T-helper 9 cell (primary cell): ENCODE measurements at regions not wholly inside any gene's neighbourhood (a gene's known extent, or its start where the extent isn't known, plus 50 kb on each side); places are given as distances from the start of the nearest gene placed in this dataset.

Experiments used
- DNase-seq: peaks from one replicate; pipeline ENCODE4 v3.0.0-alpha.2; 2020

GRCh38 chr20:60970601-60971000 lies 281.5 kb upstream of the CDH4 start:
- no peak for DNase-seq

GRCh38 chr20:60974022-60974421 lies 278.0 kb upstream of the CDH4 start:
- DNase-seq, result no peak

GRCh38 chr20:60974441-60974945 lies 277.6 kb upstream of the CDH4 start:
- no peak for DNase-seq

- DNase-seq, result no peak
Measured at GRCh38 chr20:60976139-60976538, 275.9 kb upstream of the CDH4 start.

DNA sequence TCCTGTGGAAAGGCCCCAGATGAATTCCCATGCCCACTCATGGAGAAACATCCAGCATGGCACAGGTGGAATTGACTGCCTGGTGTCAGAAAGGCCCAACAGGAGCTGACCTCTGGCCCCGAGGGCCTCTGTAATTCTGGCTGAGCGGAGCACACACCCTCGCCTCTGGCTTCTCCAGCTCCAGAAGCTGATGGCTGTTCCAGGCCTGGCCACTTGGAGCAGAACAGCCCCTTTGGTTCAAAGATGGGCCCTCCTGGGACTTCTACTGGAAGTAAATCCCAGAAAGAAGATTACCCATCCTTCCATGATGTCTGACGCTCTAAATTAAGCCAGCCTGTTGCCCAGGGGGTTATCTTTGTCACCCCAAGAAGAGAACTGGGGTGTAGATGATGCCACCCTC lies 275.1 kb upstream of the CDH4 start:
- DNase-seq, result no peak

DNA sequence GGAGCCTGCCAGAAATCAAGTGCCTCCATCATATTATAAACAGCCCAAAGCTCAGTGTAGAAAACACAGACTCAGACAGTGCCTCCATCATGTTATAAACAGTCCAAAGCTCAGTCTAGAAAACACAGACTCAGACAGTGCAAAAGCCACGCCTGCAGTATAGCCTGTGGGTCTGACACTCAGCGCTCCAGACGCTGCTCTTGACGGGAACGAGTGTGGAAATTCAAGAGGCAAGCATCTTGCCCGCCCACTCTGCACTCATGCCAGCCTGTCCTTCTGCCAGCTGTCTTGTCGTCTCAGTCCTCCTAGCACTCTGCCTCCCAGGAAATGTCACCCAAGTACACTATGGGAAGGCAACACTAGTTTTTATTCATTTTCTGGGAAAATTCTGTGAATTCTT lies 274.2 kb upstream of the CDH4 start:
- DNase-seq, result no peak

DNA sequence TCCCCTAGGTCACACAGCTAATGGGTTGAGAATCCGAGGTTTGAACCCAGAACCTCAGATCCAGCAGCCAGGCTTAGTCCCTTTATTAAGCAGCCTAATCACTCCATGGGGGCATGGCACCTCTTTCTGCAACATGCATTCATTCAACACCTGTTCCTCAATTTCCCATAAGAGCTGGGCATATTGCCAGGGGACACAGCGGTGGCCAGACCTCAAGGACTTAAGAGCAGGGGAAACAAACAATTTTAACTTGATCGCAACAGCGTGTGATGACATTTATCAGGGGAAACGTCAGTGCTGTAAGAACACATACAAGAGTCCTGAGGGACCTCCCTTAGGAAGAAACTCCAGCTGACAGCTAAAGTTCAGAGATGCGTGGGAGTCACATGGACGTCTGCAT lies 267.4 kb upstream of the CDH4 start:
- DNase-seq, result no peak

DNA sequence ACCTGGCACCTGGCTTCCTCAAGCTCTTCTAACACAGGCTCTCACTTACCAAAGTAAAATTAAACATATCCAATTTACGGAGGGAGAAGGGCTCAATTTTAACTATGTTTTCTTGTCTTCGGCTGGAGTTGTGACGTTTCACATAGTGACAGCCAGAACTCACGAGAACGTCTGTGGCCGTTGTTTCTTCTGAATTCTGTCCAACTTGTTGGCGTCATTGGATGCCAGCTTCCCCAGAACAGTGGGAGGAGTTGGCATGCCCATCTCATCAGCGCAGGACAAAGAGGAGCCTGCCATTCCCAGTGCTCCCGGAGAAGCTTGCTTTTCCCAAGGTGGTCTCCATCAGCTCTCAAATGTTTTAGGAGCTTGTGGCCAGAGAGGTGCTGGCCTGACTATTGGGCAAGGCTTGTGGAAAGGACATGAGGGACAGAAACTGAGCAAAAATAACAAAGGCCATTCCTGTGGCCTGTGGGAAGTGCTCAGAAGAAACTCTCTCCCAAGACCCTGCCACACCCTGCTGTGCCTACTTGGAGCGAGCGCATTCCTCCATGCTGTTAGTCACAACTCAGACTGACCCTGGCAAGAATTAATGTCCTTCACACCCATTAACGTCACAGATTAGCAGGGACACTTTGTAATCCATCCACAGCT lies 265.4 kb upstream of the CDH4 start:
- DNase-seq, result no peak

DNA sequence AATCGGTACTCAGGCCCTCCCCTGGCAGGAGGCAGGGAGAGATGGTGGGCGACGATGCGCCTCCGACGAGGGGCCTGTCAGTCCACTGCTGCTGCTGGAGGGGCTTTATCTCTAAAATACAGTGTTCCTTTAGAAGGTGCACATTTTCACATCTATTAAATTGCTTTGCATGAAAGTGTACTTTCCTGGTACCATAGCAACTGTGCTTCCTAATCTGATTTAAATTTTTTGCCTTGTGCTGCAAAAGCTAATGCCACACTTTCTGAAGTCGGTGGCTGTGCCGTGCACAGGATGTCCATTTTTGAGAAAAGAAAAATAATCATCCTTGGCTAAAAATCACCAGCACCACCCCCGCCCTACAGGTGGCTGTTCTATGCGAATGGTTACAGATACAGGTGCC lies 262.0 kb upstream of the CDH4 start:
- DNase-seq, result no peak

GRCh38 chr20:60990643-60991042 lies 261.4 kb upstream of the CDH4 start:
- DNase-seq, result no peak

DNA sequence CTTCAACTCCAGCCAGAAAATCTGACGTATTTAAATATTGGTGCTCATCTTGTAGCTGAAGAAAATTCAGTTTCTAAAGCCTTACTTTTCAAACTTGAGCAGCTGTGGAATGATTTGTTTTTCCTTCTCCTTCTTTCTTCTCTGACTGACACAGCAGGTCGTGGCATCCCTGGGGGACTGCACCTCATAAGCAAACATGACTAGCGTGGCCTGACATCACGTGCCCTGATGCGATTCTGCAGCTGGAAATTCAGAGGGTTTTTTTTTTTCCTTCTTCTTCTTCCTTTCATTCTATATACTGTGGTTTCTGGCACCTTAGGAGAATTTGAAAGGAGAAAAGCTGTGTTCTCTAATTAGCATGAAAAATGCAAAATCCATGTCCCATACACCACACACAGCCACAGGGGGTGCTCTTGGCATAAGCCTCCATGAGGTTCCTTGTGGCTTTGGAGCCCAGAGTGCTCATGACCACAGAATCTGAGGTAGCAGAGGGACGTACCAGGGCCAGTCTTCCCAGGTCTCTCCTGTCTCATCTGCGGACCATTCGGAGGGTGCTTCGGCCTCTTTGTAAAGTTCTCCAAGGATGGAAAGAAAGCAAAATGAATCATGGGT lies 258.5 kb upstream of the CDH4 start:
- no peak for DNase-seq

DNA sequence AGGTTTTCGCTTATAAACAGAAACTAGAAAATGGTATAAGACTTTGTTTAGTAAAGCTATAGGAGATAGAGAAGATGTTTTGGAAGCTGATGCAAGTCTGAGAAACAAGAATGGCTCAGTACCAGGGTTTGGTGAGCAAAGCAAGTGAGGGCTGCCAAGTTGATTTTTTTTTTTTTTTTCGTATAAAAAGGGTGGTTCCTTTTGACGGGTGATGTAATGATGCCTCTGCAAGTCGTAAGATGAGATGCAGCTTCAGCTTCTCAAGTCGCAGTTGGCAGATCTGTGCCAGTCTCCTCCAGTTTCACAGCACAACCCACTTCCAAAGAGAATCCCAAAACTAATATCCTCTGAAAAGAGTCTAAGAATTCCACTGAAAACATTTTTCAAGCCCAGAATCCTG lies 252.8 kb upstream of the CDH4 start:
- no peak for DNase-seq

DNA sequence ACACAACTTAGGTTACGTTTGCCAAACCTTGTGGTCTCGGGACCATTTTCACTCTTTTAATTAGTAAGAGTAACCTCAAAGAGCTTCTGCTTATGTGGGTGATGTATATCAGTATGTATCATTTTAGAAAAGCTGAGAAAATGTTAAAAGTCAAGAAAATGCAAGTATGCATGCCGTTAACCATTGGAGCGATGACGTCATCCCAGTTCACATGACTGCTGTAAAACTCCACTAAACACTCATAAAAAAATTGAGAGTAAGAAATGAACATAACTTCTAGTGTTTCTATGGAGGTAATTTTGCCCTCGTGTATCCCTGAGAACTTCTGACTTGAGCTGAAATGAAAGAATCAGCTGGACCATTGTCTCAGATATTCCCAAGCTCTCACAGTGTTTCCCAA lies 250.0 kb upstream of the CDH4 start:
- DNase-seq, result no peak

- no peak for DNase-seq
Measured at GRCh38 chr20:61014491-61014890, 237.6 kb upstream of the CDH4 start.

- DNase-seq, result no peak
Measured at GRCh38 chr20:61015602-61016001, 236.5 kb upstream of the CDH4 start.

DNA sequence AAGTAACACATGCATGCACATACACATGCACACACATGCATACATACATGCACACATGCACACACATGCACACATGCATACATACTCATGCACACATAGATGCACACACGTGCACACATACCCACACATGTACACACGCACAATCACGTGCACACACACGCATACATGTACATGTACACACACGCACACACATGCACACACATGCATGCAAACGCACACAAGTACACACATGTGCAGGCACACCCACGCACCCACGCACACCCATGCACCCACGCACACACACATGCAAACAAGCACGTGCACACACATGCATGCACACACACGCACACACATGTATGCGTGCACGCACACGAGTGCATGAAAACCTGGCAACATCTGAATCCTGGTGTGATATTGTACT lies 232.7 kb upstream of the CDH4 start:
- DNase-seq, result no peak

DNA sequence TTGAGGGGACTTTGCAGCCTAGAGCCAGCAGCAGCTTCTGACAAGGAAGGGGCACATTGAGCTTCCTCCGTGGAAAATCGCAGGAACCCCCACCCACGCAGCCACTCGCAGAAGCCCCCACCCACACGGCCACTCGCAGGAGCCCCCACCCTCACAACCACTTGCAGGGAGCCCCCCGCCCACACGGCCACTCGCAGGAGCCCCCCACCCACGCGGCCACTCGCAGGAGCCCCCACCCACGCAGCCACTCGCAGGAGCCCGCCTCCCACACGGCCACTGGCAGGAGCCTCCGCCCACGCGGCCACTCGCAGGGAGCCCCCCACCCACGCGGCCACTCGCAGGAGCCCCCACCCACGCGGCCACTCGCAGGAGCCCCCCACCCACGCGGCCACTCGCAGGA lies 228.4 kb upstream of the CDH4 start:
- no peak for DNase-seq

GRCh38 chr20:61024390-61024789 lies 227.7 kb upstream of the CDH4 start:
- DNase-seq, result no peak

GRCh38 chr20:61025536-61025935 lies 226.5 kb upstream of the CDH4 start:
- DNase-seq, result no peak

DNA sequence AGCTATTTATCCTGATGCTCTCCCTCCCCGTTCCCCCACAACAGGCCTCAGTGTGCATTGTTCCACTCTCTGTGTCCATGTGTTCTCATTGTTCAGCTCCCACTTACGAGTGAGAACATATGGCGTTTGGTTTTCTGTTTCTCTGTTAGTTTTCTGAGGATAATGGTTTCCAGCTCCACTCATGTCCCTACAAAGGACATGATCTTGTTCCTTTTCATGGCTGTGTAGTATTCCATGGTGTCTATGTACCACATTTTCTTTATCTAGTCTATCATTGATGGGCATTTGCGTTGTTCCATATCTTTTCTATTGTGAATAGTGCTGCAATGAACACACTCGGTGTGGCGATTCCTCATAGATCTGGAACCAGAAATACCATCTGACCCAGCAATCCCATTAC lies 225.9 kb upstream of the CDH4 start:
- no peak for DNase-seq

DNA sequence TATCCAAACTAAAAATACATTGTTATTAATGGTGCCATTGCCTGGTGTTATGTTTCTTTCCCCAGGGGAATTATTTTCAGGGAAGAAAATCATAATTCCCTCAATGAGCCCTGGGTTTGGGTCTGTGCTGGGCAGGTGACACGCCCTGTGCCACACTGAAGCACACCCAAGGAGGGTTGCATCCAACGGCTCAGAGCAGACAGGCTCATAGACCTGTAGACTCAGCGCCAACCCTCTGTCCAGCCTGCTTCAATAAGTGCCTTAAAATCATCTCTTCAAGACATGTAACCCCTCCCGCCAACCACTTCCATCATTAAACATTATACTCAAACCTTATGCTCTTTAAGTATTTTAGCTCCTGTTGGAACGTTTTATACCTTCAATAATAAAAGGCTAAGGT lies 225.3 kb upstream of the CDH4 start:
- DNase-seq, result no peak

DNA sequence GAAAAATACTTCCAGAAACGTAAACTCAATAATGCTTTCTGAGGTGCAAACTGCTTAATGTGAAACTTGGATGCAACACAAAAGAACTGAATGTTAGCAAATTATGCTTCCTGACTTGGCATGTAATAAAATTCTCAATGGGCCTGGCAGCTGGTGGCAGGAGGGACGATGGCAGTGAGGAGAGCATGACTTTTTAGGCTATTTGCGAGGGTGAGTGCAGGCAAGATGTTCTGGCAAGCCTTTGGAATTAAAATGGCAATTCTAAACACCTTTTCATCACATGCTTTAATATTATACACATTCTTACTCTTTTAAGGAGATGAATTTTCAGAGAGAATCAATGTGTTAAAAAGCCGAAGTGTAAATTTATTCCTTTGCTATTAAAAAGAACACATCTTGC lies 224.8 kb upstream of the CDH4 start:
- DNase-seq, result no peak

GRCh38 chr20:61030130-61030529 lies 221.9 kb upstream of the CDH4 start:
- DNase-seq, result no peak

DNA sequence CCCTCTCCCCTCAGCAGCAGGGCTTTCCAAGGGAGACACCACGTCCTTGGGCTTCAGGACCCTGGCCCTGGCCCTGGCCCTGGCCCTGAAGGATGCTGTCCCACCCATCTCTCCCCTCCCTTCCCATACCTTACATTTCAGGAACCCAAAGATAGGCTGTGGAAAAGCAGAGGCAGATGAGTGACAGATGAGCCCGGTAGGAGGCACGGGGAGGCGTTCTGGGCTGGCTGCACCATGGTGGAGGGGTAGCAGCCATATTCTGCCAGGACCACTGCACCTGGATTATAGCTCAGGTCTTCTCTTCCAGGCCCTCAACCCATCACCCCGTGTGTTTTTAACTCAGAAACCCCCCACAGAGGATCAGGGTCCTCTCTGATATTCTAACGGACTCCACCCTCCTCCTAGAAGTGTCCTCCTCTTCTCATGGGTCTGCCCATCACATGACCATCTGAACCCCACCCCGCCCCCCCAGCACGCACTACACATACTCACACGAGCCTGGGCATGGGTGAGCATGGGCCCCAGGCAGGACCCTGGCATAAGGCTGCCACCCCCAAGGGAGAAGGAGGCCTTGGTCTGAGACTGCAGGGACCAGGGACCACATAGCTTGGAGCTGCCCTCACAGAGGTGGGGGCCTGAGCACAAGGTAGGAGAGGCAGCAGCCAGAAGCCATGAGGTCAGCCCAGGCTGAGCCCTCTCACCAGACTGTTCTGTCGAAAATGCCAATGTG lies 220.8 kb upstream of the CDH4 start:
- DNase-seq, result no peak
